ENCODE measurements at regions not wholly inside any gene's neighbourhood (a gene's known extent, or its start where the extent isn't known, plus 50 kb on each side); places are given as distances from the start of the nearest gene placed in this dataset.

DNA sequence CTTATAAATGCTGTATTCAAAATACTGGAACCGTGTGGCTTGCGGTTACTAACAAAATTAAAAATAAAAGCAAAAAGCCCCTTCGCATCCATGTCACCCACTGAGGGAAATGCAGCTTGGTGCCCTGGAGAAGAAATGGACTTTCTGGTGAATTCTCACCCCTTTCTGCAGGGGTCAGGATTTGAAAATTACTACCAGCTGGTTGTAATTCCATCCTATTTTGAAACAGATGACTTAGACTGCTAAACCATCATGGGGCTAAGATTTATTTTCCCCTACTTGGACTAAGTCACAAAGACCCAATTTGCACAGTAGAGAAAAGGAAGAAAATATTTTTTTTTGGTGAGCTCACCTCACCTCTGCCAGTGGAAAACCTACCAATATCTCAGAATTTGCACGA is 111.4 kb upstream of the MYOCD start:
- no peak overlapping the region for H2AK5ac ChIP-seq (ENCODE audit: insufficient read length, low read length)
- H3K27ac Mint-ChIP-seq: no peak overlapping the region
- no peaks in the 10 kb centered on the region for H3K9me3 ChIP-seq (ENCODE audit: control insufficient read depth, low read depth, low read length)
- H4K91ac ChIP-seq (ENCODE audit: insufficient read length, low read depth, low read length): no peak overlapping the region
- H3K27me3 Mint-ChIP-seq (ENCODE audit: low read depth): no peaks in the 10 kb centered on the region
- H3K9me3 Mint-ChIP-seq: no peaks in the 10 kb centered on the region
- no peak overlapping the region for H3K4ac ChIP-seq (ENCODE audit: low read depth, low read length)
- no peak overlapping the region for H3K4me3 Mint-ChIP-seq
- no peak overlapping the region for H3K9ac ChIP-seq (ENCODE audit: extremely low read depth, insufficient read length, low read length)
- TF ChIP-seq, protein P1, sequence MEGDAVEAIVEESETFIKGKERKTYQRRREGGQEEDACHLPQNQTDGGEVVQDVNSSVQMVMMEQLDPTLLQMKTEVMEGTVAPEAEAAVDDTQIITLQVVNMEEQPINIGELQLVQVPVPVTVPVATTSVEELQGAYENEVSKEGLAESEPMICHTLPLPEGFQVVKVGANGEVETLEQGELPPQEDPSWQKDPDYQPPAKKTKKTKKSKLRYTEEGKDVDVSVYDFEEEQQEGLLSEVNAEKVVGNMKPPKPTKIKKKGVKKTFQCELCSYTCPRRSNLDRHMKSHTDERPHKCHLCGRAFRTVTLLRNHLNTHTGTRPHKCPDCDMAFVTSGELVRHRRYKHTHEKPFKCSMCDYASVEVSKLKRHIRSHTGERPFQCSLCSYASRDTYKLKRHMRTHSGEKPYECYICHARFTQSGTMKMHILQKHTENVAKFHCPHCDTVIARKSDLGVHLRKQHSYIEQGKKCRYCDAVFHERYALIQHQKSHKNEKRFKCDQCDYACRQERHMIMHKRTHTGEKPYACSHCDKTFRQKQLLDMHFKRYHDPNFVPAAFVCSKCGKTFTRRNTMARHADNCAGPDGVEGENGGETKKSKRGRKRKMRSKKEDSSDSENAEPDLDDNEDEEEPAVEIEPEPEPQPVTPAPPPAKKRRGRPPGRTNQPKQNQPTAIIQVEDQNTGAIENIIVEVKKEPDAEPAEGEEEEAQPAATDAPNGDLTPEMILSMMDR (conservative IDR thresholded peaks at IDR 0.05): no peak
- no peaks in the 10 kb centered on the region for H3K23me2 ChIP-seq (ENCODE audit: insufficient read length, low read depth, low read length, poor library complexity, severe bottlenecking)
- DNase-seq: no peak
- no peak overlapping the region for H3K27ac ChIP-seq (ENCODE audit: insufficient read length, low read depth, low read length)
- H3K27me3 ChIP-seq (ENCODE audit: insufficient read depth, low read length): no peaks in the 10 kb centered on the region
- H3K79me2 ChIP-seq (ENCODE audit: insufficient read depth, low read length): no peaks in the 10 kb centered on the region
- H3T11ph ChIP-seq (ENCODE audit: low read length): no peak overlapping the region
- H2BK120ac ChIP-seq (ENCODE audit: low read depth, low read length, poor library complexity, severe bottlenecking): no peak overlapping the region
- no peak overlapping the region for H2BK15ac ChIP-seq (ENCODE audit: low read depth, low read length)
- WGBS (ENCODE audit: extremely low coverage, insufficient read length, low lambda C conversion rate): no CpG with 5 or more reads among the region's 4 CpGs
- no peaks in the 10 kb centered on the region for H4K20me1 ChIP-seq (ENCODE audit: control insufficient read depth, insufficient read depth, insufficient read length)
- no peak overlapping the region for H3K23ac ChIP-seq (ENCODE audit: insufficient read length, low read depth, low read length)
- no peak overlapping the region for H3K56ac ChIP-seq (ENCODE audit: insufficient read length, low read depth, low read length)
- H4K5ac ChIP-seq (ENCODE audit: insufficient read length, low read depth, low read length): no peak overlapping the region
- no peaks in the 10 kb centered on the region for H3K4me1 Mint-ChIP-seq
- no peaks in the 10 kb centered on the region for H3K4me1 ChIP-seq (ENCODE audit: insufficient read depth, low read length)
- no peak overlapping the region for H2BK12ac ChIP-seq (ENCODE audit: insufficient read length, low read depth, low read length)
- no peak overlapping the region for H2BK5ac ChIP-seq (ENCODE audit: insufficient read length, low read length)
- no peak overlapping the region for H2AFZ ChIP-seq (ENCODE audit: low read length)
- H3K36me3 Mint-ChIP-seq (ENCODE audit: insufficient read depth in 1 of 3, low read depth in 3 of 3): no peaks in the 10 kb centered on the region
- H2BK20ac ChIP-seq (ENCODE audit: low read depth, low read length, poor library complexity, severe bottlenecking): no peak overlapping the region
- no peak overlapping the region for H3K14ac ChIP-seq (ENCODE audit: insufficient read depth, low read length)
- no peak overlapping the region for H3K4me2 ChIP-seq (ENCODE audit: insufficient read depth, insufficient read length, low read length)
- H4K8ac ChIP-seq (replicated peaks; ENCODE audit: insufficient read length, low read depth, low read length): no peak overlapping the region
- no peak overlapping the region for H3K18ac ChIP-seq (ENCODE audit: insufficient read length, low read depth, low read length)
- H3K79me1 ChIP-seq (ENCODE audit: insufficient read depth, low read depth, low read length, poor library complexity, severe bottlenecking): no peaks in the 10 kb centered on the region

All from H9 (cell line).